H1 (cell line): ENCODE measurements at regions not wholly inside any gene's neighbourhood (a gene's known extent, or its start where the extent isn't known, plus 50 kb on each side); places are given as distances from the start of the nearest gene placed in this dataset.

Experiments
- BACH1 ChIP-seq: IDR thresholded peaks from 2 replicates; pipeline ENCODE4 v1.6.1; 2012; ENCODE audit warnings: low read length, improper control_type of control experiment
- BCL11A ChIP-seq, 2 experiments: IDR thresholded peaks; one replicate each; pipeline ENCODE4 v1.6.1; 2011; ENCODE audit warnings: low read depth in 2 of 2, low read length in 2 of 2, mild to moderate bottlenecking in 2 of 2
- CHD7 ChIP-seq: fragments of 300-600 bp; sonication (generic); IDR thresholded peaks from 2 replicates; pipeline ENCODE4 v1.7.1; 2012; ENCODE audit warnings: low read length, moderate library complexity, mild to moderate bottlenecking, inconsistent platforms; ENCODE audit not compliant: insufficient replicate concordance
- GABPA ChIP-seq: IDR thresholded peaks from 2 replicates; pipeline ENCODE4 v1.6.1; 2011; ENCODE audit warnings: mild to moderate bottlenecking, low read length, moderate library complexity, borderline replicate concordance; ENCODE audit not compliant: insufficient read depth
- HDAC6 ChIP-seq: IDR thresholded peaks from one replicate; pipeline ENCODE4 v1.7.1; 2012; ENCODE audit warnings: low read depth, mild to moderate bottlenecking, inconsistent platforms, low read length, moderate library complexity
- NANOG ChIP-seq: IDR thresholded peaks from 2 replicates; pipeline ENCODE4 v1.6.1; 2011; ENCODE audit warnings: low read length, low read depth, mild to moderate bottlenecking, inconsistent platforms; ENCODE audit not compliant: insufficient read depth, poor library complexity, severe bottlenecking
- NRF1 ChIP-seq: IDR thresholded peaks from 2 replicates; pipeline ENCODE4 v1.6.1; 2011; ENCODE audit warnings: mild to moderate bottlenecking, low read depth, low read length, improper control_type of control experiment
- POLR2AphosphoS5 ChIP-seq: IDR thresholded peaks from 2 replicates; pipeline ENCODE4 v1.6.1; 2011; ENCODE audit warnings: low read depth, low read length
- RXRA ChIP-seq: IDR thresholded peaks from 2 replicates; pipeline ENCODE4 v1.6.1; 2011; ENCODE audit warnings: low read depth, mild to moderate bottlenecking, low read length, moderate library complexity; ENCODE audit not compliant: insufficient read depth
- SAP30 ChIP-seq: fragments of 300-600 bp; sonication (generic); IDR thresholded peaks from 2 replicates; pipeline ENCODE4 v1.7.1; 2012; ENCODE audit warnings: low read length, moderate library complexity, mild to moderate bottlenecking, inconsistent platforms; ENCODE audit not compliant: insufficient read depth, insufficient replicate concordance
- TBP ChIP-seq: IDR thresholded peaks from 2 replicates; pipeline ENCODE4 v1.6.1; 2011; ENCODE audit warnings: low read depth, low read length, improper control_type of control experiment

GRCh38 chr1:30467101-30467500 lies 256.3 kb downstream of the MATN1 start (continued):
- TF ChIP-seq GABPA (no peak), NRF1 (no peak), HDAC6 (no peak), BCL11A (IDR thresholded peaks at IDR 0.05; ENCODE audit: low read depth in 2 of 2, low read length in 2 of 2) (no peak), SAP30 (no peak), NANOG (no peak), CHD7 (no peak), TBP (no peak), BACH1 (no peak), RXRA (no peak), POLR2AphosphoS5 (no peak)
